Activated CD4-positive, CD25-positive, alpha-beta regulatory T cell treated with anti-CD3 and anti-CD28 coated beads, Interleukin-2, amount 50 U/mL, for 24 hours (primary cell): ENCODE measurements at regions not wholly inside any gene's neighbourhood (a gene's known extent, or its start where the extent isn't known, plus 50 kb on each side); places are given as distances from the start of the nearest gene placed in this dataset.

Source experiments
- ATAC-seq, 2 donors: fragments of 150-1000 bp; cut with Tn5 transposase; one replicate each; pipeline ENCODE4 v1.10.0; 2021; ENCODE audit warnings: mild to moderate bottlenecking in 1 of 2, moderate library complexity in 1 of 2

DNA sequence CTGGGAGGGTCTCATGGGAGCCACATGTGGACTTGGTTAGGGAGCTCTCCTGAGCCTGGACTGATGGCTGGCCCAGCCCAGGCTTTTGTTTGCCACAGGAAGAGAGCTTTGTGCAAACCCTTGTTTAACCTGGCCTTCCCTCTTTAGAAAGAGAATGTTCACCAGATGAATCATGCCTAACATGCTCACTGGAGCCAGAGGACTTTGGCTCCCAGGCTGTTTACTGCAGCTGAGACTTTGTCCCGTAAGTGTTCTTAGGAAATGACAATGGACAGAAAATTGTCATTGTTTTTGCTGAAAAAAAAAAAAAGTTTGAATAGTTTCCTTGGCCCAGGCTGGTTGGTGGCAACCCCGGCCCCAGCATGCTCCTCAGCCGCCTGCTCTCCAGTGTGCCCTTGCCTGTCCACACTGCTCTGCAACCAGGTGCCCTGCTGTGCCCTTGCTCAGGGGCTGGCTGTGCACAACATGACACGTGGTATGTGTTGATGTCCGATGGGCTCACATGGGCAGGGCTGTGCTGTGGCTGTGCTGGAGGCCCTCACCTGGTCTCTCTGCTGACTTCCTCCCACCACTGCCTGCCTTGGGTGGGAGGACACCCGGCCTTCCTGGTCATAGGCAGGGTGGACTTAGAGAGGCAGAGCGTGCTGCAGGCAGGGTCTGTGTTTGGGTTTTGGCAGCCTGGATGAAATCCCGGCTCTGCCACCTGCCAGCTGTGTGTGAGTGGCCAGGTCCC lies 215.3 kb upstream of the ZNF32 start:
- no peak for ATAC-seq

DNA sequence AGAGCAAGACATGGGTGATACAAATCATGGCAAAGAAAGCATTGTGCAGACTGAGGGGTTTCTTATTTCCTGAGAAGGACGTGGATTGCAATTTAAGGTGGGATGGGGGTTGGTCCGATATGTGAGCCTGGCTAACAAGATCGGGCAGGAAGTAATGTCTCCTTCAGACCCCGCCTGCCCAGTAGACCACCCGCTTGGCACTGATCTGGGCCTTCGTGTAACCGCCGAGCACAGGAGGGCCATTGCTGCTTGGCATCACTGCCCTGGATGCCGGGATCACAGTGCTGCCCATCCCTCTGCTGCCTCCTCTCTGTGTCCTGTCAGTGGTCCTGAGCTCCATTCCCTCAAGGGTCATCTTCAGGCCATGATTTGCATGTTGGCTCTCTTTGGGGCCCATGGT lies 214.6 kb upstream of the ZNF32 start:
- no peak for ATAC-seq

- no peak for ATAC-seq
Observed at GRCh38 chr10:43862756-43863155, 214.1 kb upstream of the ZNF32 start.

DNA sequence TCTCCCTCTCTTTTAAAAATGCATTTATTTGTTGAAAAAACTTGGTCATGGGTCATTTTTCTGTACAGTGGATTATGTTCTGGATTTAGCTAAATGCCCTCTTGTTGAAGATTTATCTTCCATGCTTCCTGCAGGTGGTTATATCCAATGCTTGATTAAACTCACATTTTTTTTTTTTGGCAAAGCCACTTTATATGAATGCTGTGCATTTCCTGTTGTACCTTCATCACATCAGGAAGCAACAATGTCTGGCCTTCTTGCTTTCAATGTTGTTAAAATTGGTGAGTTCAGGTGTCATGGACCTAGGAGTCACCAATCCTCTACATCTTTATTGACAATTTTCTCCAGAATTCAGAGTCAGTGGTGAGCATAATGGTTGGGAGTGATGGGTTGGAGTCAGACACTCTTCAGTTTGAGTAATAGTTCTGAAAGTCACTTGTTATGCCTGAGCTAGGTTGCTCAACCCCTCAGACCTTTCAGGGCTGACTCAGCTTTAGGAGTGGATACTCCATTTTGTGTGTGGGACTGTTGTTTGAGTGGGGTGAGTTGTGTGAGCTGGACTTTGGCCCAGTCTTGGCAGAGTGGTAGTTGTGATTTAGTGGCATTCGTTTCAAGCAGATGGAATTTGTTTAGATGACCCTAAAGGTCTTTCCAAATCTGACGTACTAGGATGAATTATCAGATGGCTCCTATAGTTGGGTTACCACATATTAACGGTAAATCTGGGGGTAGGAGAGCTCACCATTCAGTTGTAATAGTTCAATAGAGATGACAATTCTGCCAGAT lies 213.5 kb upstream of the ZNF32 start:
- ATAC-seq: peak in 1 of 2 donors; percentile 51

DNA sequence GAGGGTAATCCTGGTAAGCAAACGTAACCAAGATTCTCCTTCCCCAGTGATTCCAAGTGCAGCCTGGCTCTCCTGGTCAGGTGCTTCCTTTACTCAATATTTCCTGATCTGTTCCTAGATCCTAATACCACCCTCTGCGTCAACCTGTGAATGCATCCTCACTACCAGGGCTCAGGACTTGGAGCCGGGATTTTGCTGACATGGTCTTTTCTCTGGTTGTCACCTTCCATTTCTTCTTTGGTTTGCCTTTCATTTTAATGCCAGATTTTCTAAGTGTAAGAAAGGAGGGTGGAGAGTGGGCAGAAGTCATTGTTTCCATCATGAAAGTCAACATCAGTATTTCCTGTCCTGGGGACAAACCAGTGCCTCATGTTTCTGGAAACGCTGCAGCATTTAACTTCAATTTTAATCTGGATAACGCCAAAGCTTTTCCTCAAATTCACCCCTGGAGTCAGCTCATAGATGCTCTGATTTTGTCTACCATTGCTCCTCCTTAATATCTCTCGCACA lies 210.4 kb upstream of the ZNF32 start:
- ATAC-seq: no peak

DNA sequence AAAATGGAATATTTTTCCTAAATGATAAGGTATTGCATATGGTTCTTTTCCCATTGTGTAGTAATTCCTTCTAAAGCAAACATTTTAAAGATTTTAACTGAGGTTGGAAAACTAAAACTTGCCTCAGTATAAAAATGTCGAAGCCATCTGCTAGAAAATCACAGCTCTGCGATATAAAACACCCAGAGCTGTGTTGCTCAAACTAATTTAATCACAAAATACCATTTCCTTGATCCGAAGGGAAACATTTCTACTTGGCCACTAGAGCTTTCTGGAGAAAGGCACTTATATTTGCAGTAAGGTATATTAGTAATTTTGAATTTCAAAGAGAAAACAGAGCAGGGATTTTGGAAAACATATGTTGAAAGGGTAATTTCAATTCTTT lies 209.2 kb upstream of the ZNF32 start:
- no peak for ATAC-seq

GRCh38 chr10:43857206-43857930 lies 208.7 kb upstream of the ZNF32 start:
- ATAC-seq: peak; percentile 48 to 53

DNA sequence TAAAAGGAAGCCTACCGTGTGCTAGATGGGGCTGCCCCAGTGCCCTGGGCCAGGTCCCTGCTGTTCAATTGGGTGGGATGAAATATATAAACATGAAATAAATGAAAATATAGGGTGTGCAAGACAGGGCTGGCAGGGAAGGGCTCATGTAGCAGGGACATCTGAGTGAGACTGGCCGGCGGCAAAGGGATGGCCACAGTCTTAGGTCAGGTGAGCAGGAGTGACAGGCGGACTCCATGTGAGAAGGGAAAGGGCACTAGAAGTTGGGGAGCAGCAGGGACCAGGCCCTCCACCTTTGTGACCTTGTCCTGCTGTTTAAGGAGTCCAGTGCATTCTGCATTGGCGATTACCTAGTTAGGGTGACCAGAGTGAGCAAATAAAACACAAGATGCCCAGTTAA lies 207.6 kb upstream of the ZNF32 start:
- no peak for ATAC-seq

- no peak for ATAC-seq
Observed at GRCh38 chr10:43855667-43856210, 207.1 kb upstream of the ZNF32 start.

DNA sequence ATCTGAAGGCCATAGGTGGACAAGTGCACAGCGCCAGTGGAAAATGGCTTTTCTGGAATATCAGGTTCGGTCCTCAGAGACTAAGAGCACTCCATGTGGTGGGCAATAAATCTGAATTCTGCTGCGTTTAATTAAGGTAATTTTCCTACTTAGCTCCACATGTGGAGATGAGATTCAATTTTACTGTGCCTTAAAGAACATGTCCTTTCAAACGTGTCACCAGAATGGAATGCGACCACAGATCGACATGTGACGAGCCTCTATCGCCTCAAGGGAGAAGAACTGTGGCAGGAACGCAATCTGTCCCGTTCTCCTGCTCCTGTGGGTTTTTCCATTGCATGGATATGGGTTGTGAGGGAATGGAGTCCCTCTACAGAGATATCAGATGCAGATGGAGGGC lies 205.3 kb upstream of the ZNF32 start:
- ATAC-seq: no peak

- ATAC-seq: no peak
Observed at GRCh38 chr10:43853369-43853768, 204.7 kb upstream of the ZNF32 start.

DNA sequence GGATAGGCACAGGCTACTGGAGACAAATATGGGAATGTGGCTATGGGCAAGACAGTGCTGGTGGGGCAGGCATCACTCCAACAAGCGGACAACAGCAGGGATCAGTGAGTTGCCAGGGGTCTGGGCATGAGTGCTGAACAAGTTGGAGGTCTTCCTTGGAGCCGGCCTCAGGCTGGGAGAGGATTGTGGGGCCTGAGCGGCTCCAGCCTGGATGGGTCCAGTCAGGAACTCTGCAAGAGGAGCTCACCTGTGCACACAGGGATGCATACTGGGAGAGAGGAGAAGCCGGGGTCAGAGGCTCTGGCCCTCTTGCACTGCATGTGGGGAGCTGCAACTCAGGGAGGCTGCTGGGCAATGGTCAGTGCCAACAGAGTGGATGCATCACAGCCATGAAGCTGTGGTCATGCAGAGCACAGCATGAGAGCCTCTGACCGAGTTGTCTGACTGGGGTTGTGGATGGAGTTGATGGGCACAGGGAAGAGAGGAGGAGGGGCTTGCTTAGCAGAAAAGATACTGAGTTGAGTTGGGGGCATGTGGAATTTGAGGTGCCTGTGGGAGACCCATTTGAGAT lies 204.0 kb upstream of the ZNF32 start:
- no peak for ATAC-seq

DNA sequence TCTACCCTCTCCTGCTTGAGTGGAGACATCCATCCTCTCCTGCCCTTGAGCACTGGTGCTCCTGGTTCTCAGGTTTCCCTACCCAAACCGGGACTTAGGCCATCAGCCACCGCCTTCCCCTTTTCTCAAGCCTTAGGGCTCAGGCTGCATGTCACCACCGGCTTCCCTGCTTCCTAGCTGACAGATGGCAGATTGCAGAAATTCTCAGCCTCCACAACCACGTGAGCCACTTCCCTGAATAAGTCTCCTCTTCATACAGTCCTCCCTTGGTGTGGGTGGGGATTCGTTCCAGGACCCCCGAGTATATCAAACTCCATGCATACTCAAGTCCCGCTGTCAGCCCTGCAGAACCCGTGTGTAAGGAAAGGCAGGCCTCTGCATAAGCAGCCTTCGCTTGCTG lies 203.5 kb upstream of the ZNF32 start:
- ATAC-seq: no peak

DNA sequence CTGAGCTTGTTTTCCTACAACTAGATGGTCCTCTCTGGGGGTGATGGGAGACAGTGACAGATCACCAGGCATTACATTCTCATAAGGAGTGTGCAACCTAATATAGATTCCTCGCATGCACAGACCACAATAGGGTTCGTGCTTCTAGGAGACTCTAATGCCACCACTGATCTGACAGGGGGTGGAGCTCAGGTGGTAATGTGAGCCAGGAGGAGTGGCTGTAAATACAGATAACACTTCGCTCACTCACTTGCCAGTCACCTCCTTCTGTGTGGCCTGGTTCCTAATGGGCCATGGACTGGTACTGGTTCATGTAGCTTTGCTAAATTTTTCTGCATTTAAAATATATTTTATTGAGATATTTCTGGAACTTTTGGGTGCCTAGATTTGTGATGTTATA lies 202.3 kb upstream of the ZNF32 start:
- ATAC-seq: no peak

DNA sequence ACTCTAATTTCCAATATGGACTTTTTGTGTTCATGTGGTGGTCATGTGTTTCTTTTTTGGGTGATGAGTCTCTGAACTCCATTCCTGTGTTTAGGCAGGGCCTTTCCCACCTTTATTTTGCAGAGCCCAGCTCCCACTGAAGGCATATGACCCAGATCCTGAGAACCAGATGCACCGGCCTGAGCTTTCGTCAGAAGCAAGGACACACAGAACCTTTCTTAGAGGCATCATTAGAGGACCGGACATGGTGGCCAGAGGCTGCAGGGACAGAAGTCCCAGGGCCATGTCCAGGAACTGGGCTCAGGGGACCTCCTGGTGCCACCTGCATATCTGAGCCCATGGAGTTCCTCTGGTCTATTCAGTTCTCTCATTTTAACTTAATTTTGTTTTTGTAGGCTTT lies 200.9 kb upstream of the ZNF32 start:
- ATAC-seq: no peak

DNA sequence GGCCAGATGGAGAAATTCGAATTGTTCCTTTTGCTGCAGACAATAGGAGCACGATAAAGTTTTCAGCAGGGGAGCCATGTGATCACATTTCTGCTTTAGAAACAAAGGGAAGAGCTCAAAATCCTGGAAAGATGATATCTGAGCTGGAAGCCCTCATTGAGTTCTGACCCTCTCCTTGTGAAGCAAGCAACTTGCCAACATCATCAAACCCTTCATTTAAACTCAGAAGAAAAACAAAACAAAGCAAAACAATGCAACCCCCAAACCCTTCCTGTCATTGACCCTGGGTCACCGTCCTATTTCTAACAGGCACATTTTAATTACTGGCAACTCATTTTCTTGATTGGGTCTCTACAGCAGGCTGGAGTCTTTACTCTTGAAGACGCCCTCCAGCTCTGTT lies 198.3 kb upstream of the ZNF32 start:
- no peak for ATAC-seq

GRCh38 chr10:43846187-43846680 lies 197.6 kb upstream of the ZNF32 start:
- ATAC-seq: peak; percentile 51 to 63

DNA sequence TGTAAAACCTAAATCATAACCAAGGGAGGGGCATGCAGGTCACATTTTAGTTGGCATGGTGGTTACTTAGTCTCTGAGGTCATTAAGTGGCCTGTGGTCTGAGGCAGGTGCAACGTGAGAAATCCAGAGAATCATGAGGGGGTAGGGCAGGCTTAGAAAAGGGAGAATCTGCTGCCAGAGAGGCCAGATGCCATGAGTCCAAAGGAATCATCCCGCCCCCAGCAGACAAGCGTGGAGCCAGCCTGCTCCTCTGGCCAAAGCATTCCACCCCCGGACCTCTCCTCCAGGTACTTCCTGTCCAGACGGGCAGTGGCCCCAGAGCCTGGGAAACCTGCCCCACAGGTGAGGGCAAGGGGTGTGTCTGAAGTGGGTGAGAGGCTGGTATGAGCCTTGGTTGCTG lies 196.4 kb upstream of the ZNF32 start:
- no peak for ATAC-seq

DNA sequence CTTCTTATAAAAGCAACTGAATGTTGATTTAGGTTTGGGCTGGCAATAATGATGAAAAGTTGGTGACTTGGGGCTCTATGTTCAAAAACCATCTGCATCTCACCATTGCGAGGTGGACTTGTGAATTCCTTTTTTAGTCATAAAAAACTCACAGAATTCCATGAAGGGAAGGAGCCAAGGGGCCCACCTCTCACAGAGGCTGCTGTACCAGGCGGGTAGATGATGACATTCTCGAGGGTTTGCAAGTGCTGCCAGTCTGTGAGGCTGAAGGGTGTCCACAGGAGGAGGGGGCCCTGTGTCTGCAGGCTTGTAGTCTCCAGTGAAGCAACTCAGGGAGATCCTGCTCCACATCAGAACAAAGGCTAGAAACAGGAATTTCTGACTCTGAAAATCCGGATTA lies 195.5 kb upstream of the ZNF32 start:
- no peak for ATAC-seq

GRCh38 chr10:43843321-43844101 lies 194.8 kb upstream of the ZNF32 start:
- no peak for ATAC-seq

GRCh38 chr10:43842496-43842895 lies 193.8 kb upstream of the ZNF32 start:
- ATAC-seq: no peak

- no peak for ATAC-seq
Observed at GRCh38 chr10:43842072-43842471, 193.4 kb upstream of the ZNF32 start.
